PC-3 (cell line): ENCODE measurements at regions not wholly inside any gene's neighbourhood (a gene's known extent, or its start where the extent isn't known, plus 50 kb on each side); places are given as distances from the start of the nearest gene placed in this dataset.

Source experiments
- EZH2 ChIP-seq: fragments of 300-600 bp; sonication (generic); IDR thresholded peaks from one replicate; pipeline ENCODE4 v1.6.1; 2017; ENCODE audit warnings: antibody characterized with exemption, mild to moderate bottlenecking, low read length; ENCODE audit not compliant: unreplicated experiment
- EZH2phosphoT487 ChIP-seq: fragments of 300-600 bp; sonication (generic); IDR thresholded peaks from 2 replicates; pipeline ENCODE4 v1.6.1; 2018; ENCODE audit warnings: mild to moderate bottlenecking, antibody characterized with exemption, low read length, borderline replicate concordance
- TF ChIP-seq, protein P1 (sequence below): fragments of 300-600 bp; sonication (generic); conservative IDR thresholded peaks from 2 replicates; pipeline ENCODE4 v1.5.1; 2017; ENCODE audit warnings: antibody characterized with exemption, low read depth, mild to moderate bottlenecking, low read length

DNA sequence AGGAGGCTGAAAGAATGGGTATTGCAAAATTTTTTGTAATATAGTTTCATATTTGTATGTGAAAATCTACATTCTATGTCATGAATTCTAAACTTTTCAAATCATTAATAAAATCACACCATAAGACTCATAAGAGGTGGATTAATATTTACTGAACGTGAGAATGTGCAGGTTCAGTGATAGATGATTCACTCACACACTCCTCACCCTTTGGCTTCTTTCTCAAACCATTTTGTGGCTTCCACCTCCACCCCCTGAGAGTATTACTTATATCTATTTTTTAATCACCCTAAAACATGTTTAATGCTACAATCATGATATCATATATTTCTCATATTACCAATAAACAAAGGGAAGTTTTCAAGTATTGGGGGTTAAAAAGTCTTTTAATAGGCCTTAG, 275.5 kb downstream of the MEF2C start:
- TF ChIP-seq, protein P1, sequence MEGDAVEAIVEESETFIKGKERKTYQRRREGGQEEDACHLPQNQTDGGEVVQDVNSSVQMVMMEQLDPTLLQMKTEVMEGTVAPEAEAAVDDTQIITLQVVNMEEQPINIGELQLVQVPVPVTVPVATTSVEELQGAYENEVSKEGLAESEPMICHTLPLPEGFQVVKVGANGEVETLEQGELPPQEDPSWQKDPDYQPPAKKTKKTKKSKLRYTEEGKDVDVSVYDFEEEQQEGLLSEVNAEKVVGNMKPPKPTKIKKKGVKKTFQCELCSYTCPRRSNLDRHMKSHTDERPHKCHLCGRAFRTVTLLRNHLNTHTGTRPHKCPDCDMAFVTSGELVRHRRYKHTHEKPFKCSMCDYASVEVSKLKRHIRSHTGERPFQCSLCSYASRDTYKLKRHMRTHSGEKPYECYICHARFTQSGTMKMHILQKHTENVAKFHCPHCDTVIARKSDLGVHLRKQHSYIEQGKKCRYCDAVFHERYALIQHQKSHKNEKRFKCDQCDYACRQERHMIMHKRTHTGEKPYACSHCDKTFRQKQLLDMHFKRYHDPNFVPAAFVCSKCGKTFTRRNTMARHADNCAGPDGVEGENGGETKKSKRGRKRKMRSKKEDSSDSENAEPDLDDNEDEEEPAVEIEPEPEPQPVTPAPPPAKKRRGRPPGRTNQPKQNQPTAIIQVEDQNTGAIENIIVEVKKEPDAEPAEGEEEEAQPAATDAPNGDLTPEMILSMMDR: no peak
- TF ChIP-seq EZH2: no peak
- no peak for TF ChIP-seq EZH2phosphoT487
